GM12878 (cell line): ENCODE measurements at regions not wholly inside any gene's neighbourhood (a gene's known extent, or its start where the extent isn't known, plus 50 kb on each side); places are given as distances from the start of the nearest gene placed in this dataset.

ENCODE experiments used
- ATAC-seq: fragments of 200-7000 bp; cut with Tn5 transposase; 3 replicates; pipeline ENCODE4 v1.9.1; 2020; ENCODE audit warnings: mild to moderate bottlenecking, moderate library complexity
- BruUV-seq: library from RNA; stranded (reverse); fragments of 400-500 nt; replicated peaks from 2 replicates; lab custom pipeline; 2021; lab: Mats Ljungman, UMichigan
- CTCF ChIA-PET: fragments of 300-600 bp; sonication (Branson Sonifier 250); formaldehyde crosslinking; extraction: SDS; loops from one replicate; lab custom pipeline; 2021; ENCODE audit warnings: inconsistent platforms; lab: Yijun Ruan, JAX
- POLR2A ChIA-PET: fragments of 350-600 bp; formaldehyde crosslinking; extraction: SDS; loops from one replicate; lab custom pipeline; 2021; ENCODE audit warnings: inconsistent platforms; lab: Charles Lee
- RAD21 ChIA-PET: fragments of 300-600 bp; sonication (Branson Sonifier 250); formaldehyde crosslinking; loops from one replicate; lab custom pipeline; 2023; ENCODE audit warnings: antibody characterized with exemption; ENCODE audit not compliant: unreplicated experiment; lab: Charles Lee
- SMC1A ChIA-PET: fragments of 300-600 bp; sonication (Branson Sonifier 250); formaldehyde crosslinking; loops from one replicate; lab custom pipeline; 2023; ENCODE audit not compliant: unreplicated experiment, uncharacterized antibody; lab: Charles Lee
- DNase-seq: peaks from one replicate; pipeline ENCODE4 v3.0.0-alpha.2; 2011; ENCODE audit warnings: low read depth, low spot score
- FAIRE-seq: peaks from 3 replicates; lab custom pipeline; 2011; peaks lifted over from hg19 to GRCh38; lab: Jason Lieb, UNC
- H2AFZ ChIP-seq: 2 replicates; pipeline ENCODE4 v1.6.0; 2011; ENCODE audit warnings: low read depth, low read length, control low read depth; ENCODE audit not compliant: control insufficient read depth
- H3K27ac ChIP-seq: 2 replicates; pipeline ENCODE4 v1.5.1; 2011; ENCODE audit warnings: control low read depth; ENCODE audit not compliant: control insufficient read depth, insufficient read depth
- H3K27me3 ChIP-seq, 2 experiments: replicated peaks in 1 of 2; 2 replicates each; pipeline versions ENCODE4 v1.6.0 to v1.6.1; 2011; ENCODE audit warnings: low read length in 1 of 2; ENCODE audit not compliant: control insufficient read depth in 2 of 2, insufficient read depth in 2 of 2
- H3K36me3 ChIP-seq, 2 experiments: 2 replicates each; pipeline ENCODE4 v1.5.1; 2011; ENCODE audit warnings: low read length in 1 of 2; ENCODE audit not compliant: control insufficient read depth in 2 of 2, insufficient read depth in 2 of 2
- H3K4me1 ChIP-seq: 2 replicates; pipeline ENCODE4 v1.6.1; 2011; ENCODE audit warnings: mild to moderate bottlenecking, low read length, moderate library complexity, mixed read lengths; ENCODE audit not compliant: control insufficient read depth, insufficient read depth
- H3K4me2 ChIP-seq: 2 replicates; pipeline ENCODE4 v1.6.0; 2011; ENCODE audit warnings: control low read depth; ENCODE audit not compliant: control insufficient read depth, insufficient read depth
- H3K4me3 ChIP-seq: fragments of 200-600 bp; sonication (generic); 2 replicates; pipeline ENCODE4 v1.5.1; 2016
- H3K79me2 ChIP-seq: 2 replicates; pipeline ENCODE4 v1.6.0; 2011; ENCODE audit warnings: low read length; ENCODE audit not compliant: control insufficient read depth, insufficient read depth
- H3K9ac ChIP-seq: 2 replicates; pipeline ENCODE4 v1.8.0; 2011; ENCODE audit warnings: low read length, control low read depth, mixed read lengths; ENCODE audit not compliant: control insufficient read depth, insufficient read depth
- H3K9me3 ChIP-seq: replicated peaks from 3 replicates; pipeline ENCODE4 v1.5.1; 2011; ENCODE audit warnings: mild to moderate bottlenecking, low read length; ENCODE audit not compliant: control insufficient read depth, insufficient read depth
- H4K20me1 ChIP-seq: 2 replicates; pipeline ENCODE4 v1.6.0; 2011; ENCODE audit not compliant: control insufficient read depth, insufficient read depth
- CBX3 ChIP-seq: fragments of 200-600 bp; sonication (generic); IDR thresholded peaks from 2 replicates; pipeline ENCODE4 v1.6.1; 2016; ENCODE audit warnings: low read depth, borderline replicate concordance
- CHD4 ChIP-seq: fragments of 200-600 bp; sonication (generic); IDR thresholded peaks from 2 replicates; pipeline ENCODE4 v1.6.1; 2016; ENCODE audit warnings: mild to moderate bottlenecking
- EGR1 ChIP-seq, 2 experiments: IDR thresholded peaks; 1 replicate in 1 of 2; 2 replicates in 1 of 2; pipeline ENCODE4 v1.6.1; 2011 to 2012; ENCODE audit warnings: low read depth in 2 of 2, low read length in 2 of 2, borderline replicate concordance in 1 of 2, mild to moderate bottlenecking in 1 of 2, moderate library complexity in 1 of 2
- HDAC2 ChIP-seq: fragments of 200-600 bp; sonication (generic); IDR thresholded peaks from 2 replicates; pipeline ENCODE4 v1.6.1; 2017
- HDGF ChIP-seq: fragments of 450-650 bp; IDR thresholded peaks from 2 replicates; pipeline ENCODE4 v1.6.1; 2016; ENCODE audit warnings: antibody characterized with exemption
- IRF4 ChIP-seq: IDR thresholded peaks from 2 replicates; pipeline ENCODE4 v1.6.1; 2011; ENCODE audit warnings: low read depth, low read length
- PAX5 ChIP-seq: IDR thresholded peaks from 2 replicates; pipeline ENCODE4 v1.6.1; 2011; ENCODE audit warnings: low read depth, low read length, borderline replicate concordance
- RELA ChIP-seq: fragments of 450-650 bp; IDR thresholded peaks from 2 replicates; pipeline ENCODE4 v1.8.0; 2014; ENCODE audit warnings: borderline replicate concordance; ENCODE audit not compliant: partially characterized antibody
- RFX5 ChIP-seq: IDR thresholded peaks from 2 replicates; pipeline ENCODE4 v1.6.1; 2011; ENCODE audit warnings: low read depth, low read length, improper control_type of control experiment
- SUPT20H ChIP-seq: IDR thresholded peaks from 2 replicates; pipeline ENCODE4 v1.6.1; 2011; ENCODE audit warnings: low read depth, mild to moderate bottlenecking, low read length, moderate library complexity, borderline replicate concordance; ENCODE audit not compliant: control insufficient read depth
- WRNIP1 ChIP-seq: IDR thresholded peaks from 2 replicates; pipeline ENCODE4 v1.6.1; 2011; ENCODE audit warnings: low read depth, low read length, improper control_type of control experiment, borderline replicate concordance
- YBX1 ChIP-seq: fragments of 450-650 bp; IDR thresholded peaks from 2 replicates; pipeline ENCODE4 v1.6.1; 2016; ENCODE audit warnings: antibody characterized with exemption
- WGBS: methylation state at CpG from one replicate; pipeline ENCODE4 v1.1.6; 2016; ENCODE audit warnings: low lambda C conversion rate; ENCODE audit not compliant: insufficient replicate concordance, insufficient coverage; ENCODE audit errors: missing lambda C conversion rate; 5-methylcytosine and 5-hydroxymethylcytosine counted together
- in situ Hi-C: fragments of 300-500 bp; cut with MboI; formaldehyde crosslinking; loops from 9 replicates; pipeline ENCODE4 v1.14.3; 2018; ENCODE audit warnings: mixed read lengths
- intact Hi-C: fragments of 100-400 bp; cut with micrococcal nuclease; formaldehyde crosslinking; loops from one replicate; pipeline ENCODE4 v1.14.2; 2022; ENCODE audit not compliant: unreplicated experiment
- TF ChIP-seq, protein P1 (sequence below): IDR thresholded peaks from 2 replicates; pipeline ENCODE4 v1.6.1; 2012; ENCODE audit warnings: mild to moderate bottlenecking, low read depth, low read length
- TF ChIP-seq, protein P2 (sequence below): fragments of 450-650 bp; conservative IDR thresholded peaks from 2 replicates; pipeline ENCODE4 v1.6.1; 2017; ENCODE audit warnings: mild to moderate bottlenecking, moderate library complexity
- TF ChIP-seq, protein P3 (sequence below): IDR thresholded peaks from 2 replicates; pipeline ENCODE4 v1.6.1; 2011; ENCODE audit warnings: borderline replicate concordance, low read depth, mild to moderate bottlenecking, moderate library complexity, mixed read lengths, low read length; ENCODE audit not compliant: insufficient read depth; ENCODE audit errors: extremely low read length

DNA sequence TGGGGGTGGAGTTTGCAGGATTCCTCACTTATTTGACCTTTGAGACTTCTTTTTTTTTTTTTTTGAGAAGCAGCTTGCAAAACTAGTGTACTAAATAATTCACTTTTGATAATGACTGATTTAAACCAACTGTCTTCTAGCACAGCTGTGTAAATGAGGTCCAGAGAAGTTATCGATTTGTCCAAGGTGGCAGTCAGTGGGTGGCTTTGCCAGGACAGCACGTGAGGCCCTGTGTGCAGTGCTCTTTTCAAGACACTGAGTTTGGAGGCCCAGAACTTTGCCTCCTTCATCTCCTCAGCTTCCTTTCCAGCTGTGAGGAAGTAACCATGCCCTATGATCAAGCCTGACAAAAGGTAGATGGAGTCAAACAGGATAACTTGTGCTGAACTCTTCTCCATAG is 92.9 kb upstream of the LCLAT1 start (continued):
- TF ChIP-seq, protein P1, sequence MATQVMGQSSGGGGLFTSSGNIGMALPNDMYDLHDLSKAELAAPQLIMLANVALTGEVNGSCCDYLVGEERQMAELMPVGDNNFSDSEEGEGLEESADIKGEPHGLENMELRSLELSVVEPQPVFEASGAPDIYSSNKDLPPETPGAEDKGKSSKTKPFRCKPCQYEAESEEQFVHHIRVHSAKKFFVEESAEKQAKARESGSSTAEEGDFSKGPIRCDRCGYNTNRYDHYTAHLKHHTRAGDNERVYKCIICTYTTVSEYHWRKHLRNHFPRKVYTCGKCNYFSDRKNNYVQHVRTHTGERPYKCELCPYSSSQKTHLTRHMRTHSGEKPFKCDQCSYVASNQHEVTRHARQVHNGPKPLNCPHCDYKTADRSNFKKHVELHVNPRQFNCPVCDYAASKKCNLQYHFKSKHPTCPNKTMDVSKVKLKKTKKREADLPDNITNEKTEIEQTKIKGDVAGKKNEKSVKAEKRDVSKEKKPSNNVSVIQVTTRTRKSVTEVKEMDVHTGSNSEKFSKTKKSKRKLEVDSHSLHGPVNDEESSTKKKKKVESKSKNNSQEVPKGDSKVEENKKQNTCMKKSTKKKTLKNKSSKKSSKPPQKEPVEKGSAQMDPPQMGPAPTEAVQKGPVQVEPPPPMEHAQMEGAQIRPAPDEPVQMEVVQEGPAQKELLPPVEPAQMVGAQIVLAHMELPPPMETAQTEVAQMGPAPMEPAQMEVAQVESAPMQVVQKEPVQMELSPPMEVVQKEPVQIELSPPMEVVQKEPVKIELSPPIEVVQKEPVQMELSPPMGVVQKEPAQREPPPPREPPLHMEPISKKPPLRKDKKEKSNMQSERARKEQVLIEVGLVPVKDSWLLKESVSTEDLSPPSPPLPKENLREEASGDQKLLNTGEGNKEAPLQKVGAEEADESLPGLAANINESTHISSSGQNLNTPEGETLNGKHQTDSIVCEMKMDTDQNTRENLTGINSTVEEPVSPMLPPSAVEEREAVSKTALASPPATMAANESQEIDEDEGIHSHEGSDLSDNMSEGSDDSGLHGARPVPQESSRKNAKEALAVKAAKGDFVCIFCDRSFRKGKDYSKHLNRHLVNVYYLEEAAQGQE, result no peak
- TF ChIP-seq EGR1 (IDR thresholded peaks at IDR 0.05; ENCODE audit: borderline replicate concordance in 1 of 2, low read depth in 2 of 2, low read length in 2 of 2) (no peak), SUPT20H (no peak), HDGF (no peak), CBX3 (no peak)

DNA sequence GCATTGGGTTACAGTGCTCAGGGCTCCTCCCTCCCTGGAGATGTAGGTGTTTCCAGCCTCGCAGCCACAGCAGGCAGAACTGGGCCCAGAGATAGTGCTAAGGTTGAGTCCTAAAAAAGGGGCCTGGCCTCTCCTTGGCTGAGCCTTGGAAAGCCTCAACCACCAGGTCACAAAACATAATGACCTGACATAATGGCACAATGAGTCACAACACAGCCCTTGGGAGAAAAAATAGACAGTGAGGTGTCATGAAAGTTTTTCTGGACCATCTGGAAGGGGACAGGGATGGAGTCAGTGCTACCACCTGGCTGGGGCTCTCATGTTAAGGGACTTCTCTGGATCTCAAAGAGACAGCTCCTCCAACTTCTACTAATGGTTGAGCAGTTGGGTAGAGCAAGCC is 92.4 kb upstream of the LCLAT1 start:
- H3K9me3 ChIP-seq, result no peaks in the 10 kb centered on the region
- no peak overlapping the region for H3K27ac ChIP-seq
- FAIRE-seq (no peak), DNase-seq (no peak)
- intact Hi-C loops, result no loop called here
- no peaks in the 10 kb centered on the region for H3K27me3 ChIP-seq
- no peaks in the 10 kb centered on the region for H3K79me2 ChIP-seq
- no peak overlapping the region for H3K4me3 ChIP-seq
- 6% methylated on average over 1 of the region's 1 CpG for WGBS
- no peaks in the 10 kb centered on the region for H3K36me3 ChIP-seq
- H3K4me2 ChIP-seq, result no peak overlapping the region
- TF ChIP-seq, protein P2, sequence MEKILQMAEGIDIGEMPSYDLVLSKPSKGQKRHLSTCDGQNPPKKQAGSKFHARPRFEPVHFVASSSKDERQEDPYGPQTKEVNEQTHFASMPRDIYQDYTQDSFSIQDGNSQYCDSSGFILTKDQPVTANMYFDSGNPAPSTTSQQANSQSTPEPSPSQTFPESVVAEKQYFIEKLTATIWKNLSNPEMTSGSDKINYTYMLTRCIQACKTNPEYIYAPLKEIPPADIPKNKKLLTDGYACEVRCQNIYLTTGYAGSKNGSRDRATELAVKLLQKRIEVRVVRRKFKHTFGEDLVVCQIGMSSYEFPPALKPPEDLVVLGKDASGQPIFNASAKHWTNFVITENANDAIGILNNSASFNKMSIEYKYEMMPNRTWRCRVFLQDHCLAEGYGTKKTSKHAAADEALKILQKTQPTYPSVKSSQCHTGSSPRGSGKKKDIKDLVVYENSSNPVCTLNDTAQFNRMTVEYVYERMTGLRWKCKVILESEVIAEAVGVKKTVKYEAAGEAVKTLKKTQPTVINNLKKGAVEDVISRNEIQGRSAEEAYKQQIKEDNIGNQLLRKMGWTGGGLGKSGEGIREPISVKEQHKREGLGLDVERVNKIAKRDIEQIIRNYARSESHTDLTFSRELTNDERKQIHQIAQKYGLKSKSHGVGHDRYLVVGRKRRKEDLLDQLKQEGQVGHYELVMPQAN, result no peak
- TF ChIP-seq RFX5 (no peak), CHD4 (no peak), HDAC2 (no peak), YBX1 (no peak), WRNIP1 (no peak), IRF4 (no peak), RELA (no peak), PAX5 (no peak)
- TF ChIP-seq, protein P3, sequence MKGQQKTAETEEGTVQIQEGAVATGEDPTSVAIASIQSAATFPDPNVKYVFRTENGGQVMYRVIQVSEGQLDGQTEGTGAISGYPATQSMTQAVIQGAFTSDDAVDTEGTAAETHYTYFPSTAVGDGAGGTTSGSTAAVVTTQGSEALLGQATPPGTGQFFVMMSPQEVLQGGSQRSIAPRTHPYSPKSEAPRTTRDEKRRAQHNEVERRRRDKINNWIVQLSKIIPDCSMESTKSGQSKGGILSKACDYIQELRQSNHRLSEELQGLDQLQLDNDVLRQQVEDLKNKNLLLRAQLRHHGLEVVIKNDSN, result no peak
- TF ChIP-seq, all 136 proteins: peak for 0
- no peaks in the 10 kb centered on the region for H4K20me1 ChIP-seq
- ChIA-PET POLR2A (interaction anchor here (0.9 kb wide), 1 partner anchor 11 kb away, joined by 3 read pairs; no protein-coding TSS in a partner anchor), RAD21 (interaction anchor here (0.6 to 2.8 kb wide), 3 partner anchors 19 to 136 kb away, joined by 3 to 14 read pairs (median 4); no protein-coding TSS in a partner anchor), CTCF (interaction anchor here (0.9 to 2.1 kb wide), 3 partner anchors 8 to 190 kb away, joined by 3 to 7 read pairs (median 3); no protein-coding TSS in a partner anchor), SMC1A (interaction anchor here (0.6 to 7.4 kb wide), 6 partner anchors 8 to 96 kb away, joined by 3 to 43 read pairs (median 3); no protein-coding TSS in a partner anchor)
- H3K4me1 ChIP-seq, result no peaks in the 10 kb centered on the region
- no peak overlapping the region for H2AFZ ChIP-seq
- BruUV-seq, result no TSS peak
- in situ Hi-C loops, result no loop called here
- ATAC-seq, result no peak
- H3K9ac ChIP-seq, result no peak overlapping the region
